ENCODE measurements at regions not wholly inside any gene's neighbourhood (a gene's known extent, or its start where the extent isn't known, plus 50 kb on each side); places are given as distances from the start of the nearest gene placed in this dataset.

DNA sequence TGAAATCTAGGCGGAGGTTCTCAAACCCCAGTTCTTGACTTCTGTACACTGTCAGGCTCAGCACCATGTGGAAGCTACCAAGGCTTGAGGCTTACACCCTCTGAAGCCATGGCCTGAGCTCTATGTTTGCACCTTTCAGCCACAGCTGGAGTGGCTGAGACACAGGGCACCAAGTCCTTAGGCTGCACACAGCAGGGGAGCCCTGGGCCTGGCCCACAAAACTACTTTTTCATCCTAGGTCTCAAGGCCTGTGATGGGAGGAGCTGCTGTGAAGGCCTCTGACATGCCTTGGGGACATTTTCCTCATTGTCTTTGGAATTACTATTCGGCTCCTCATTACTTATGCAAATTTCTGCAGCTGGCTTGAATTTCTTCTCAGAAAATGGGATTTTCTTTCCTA lies 503.2 kb upstream of the PCDH20 start:
- CTCF ChIA-PET = no interaction called here

GRCh38 chr13:61916483-61916882 lies 500.8 kb upstream of the PCDH20 start:
- intact Hi-C loops (cut with micrococcal nuclease) = no loop called here
- no peak for ATAC-seq
- H3K9me2 ChIP-seq (ENCODE audit: insufficient read depth) = no peaks in the 10 kb centered on the region
- TF ChIP-seq CBX3 (IDR thresholded peaks at IDR 0.05; ENCODE audit: low read depth) (no peak), EZH2 (IDR thresholded peaks at IDR 0.05) (no peak), YY1 (IDR thresholded peaks at IDR 0.05; ENCODE audit: extremely low read depth, insufficient replicate concordance, low read depth, low read length) (no peak), POLR2AphosphoS5 (IDR thresholded peaks at IDR 0.05; ENCODE audit: low read depth, low read length) (no peak), SIN3A (IDR thresholded peaks at IDR 0.05; ENCODE audit: low read depth) (no peak), ZNF274 (IDR thresholded peaks at IDR 0.05; ENCODE audit: low read depth, low read length) (no peak), ZFX (IDR thresholded peaks at IDR 0.05) (no peak), SP1 (IDR thresholded peaks at IDR 0.05; ENCODE audit: low read depth) (no peak)
- TF ChIP-seq, protein P1, sequence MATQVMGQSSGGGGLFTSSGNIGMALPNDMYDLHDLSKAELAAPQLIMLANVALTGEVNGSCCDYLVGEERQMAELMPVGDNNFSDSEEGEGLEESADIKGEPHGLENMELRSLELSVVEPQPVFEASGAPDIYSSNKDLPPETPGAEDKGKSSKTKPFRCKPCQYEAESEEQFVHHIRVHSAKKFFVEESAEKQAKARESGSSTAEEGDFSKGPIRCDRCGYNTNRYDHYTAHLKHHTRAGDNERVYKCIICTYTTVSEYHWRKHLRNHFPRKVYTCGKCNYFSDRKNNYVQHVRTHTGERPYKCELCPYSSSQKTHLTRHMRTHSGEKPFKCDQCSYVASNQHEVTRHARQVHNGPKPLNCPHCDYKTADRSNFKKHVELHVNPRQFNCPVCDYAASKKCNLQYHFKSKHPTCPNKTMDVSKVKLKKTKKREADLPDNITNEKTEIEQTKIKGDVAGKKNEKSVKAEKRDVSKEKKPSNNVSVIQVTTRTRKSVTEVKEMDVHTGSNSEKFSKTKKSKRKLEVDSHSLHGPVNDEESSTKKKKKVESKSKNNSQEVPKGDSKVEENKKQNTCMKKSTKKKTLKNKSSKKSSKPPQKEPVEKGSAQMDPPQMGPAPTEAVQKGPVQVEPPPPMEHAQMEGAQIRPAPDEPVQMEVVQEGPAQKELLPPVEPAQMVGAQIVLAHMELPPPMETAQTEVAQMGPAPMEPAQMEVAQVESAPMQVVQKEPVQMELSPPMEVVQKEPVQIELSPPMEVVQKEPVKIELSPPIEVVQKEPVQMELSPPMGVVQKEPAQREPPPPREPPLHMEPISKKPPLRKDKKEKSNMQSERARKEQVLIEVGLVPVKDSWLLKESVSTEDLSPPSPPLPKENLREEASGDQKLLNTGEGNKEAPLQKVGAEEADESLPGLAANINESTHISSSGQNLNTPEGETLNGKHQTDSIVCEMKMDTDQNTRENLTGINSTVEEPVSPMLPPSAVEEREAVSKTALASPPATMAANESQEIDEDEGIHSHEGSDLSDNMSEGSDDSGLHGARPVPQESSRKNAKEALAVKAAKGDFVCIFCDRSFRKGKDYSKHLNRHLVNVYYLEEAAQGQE (IDR thresholded peaks at IDR 0.05; ENCODE audit: low read depth) = no peak
- TF ChIP-seq, protein P2, sequence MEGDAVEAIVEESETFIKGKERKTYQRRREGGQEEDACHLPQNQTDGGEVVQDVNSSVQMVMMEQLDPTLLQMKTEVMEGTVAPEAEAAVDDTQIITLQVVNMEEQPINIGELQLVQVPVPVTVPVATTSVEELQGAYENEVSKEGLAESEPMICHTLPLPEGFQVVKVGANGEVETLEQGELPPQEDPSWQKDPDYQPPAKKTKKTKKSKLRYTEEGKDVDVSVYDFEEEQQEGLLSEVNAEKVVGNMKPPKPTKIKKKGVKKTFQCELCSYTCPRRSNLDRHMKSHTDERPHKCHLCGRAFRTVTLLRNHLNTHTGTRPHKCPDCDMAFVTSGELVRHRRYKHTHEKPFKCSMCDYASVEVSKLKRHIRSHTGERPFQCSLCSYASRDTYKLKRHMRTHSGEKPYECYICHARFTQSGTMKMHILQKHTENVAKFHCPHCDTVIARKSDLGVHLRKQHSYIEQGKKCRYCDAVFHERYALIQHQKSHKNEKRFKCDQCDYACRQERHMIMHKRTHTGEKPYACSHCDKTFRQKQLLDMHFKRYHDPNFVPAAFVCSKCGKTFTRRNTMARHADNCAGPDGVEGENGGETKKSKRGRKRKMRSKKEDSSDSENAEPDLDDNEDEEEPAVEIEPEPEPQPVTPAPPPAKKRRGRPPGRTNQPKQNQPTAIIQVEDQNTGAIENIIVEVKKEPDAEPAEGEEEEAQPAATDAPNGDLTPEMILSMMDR (IDR thresholded peaks at IDR 0.05 in 2 of 3, conservative IDR thresholded peaks at IDR 0.05 in 1 of 3; ENCODE audit: borderline replicate concordance in 1 of 3, insufficient read depth in 1 of 3, low read depth in 2 of 3, low read length in 2 of 3) = no peak

More for the DNA sequence above, 503.2 kb upstream of the PCDH20 start:
- DNase-seq (ENCODE audit: low read depth, low spot score) = no peak
- intact Hi-C loops (cut with micrococcal nuclease) = no loop called here
- Histone ChIP-seq H3K9ac (ENCODE audit: low read length) (no peak overlapping the region), H3K79me2 (ENCODE audit: insufficient read depth, low read length) (no peaks in the 10 kb centered on the region), H3K27me3 (ENCODE audit: insufficient read depth, low read length) (no peaks in the 10 kb centered on the region), H2AFZ (ENCODE audit: low read depth, low read length, poor library complexity, severe bottlenecking) (no peak overlapping the region), H3K36me3 (ENCODE audit: control insufficient read depth in 1 of 2, insufficient read depth in 2 of 2, low read length in 2 of 2) (no peaks in the 10 kb centered on the region), H3K4me3 (replicated peaks in 1 of 2; ENCODE audit: low read depth in 1 of 2, low read length in 2 of 2) (no peak overlapping the region), H3K4me1 (ENCODE audit: control insufficient read depth in 1 of 2, insufficient read depth in 2 of 2, low read length in 2 of 2) (no peaks in the 10 kb centered on the region), H4K20me1 (ENCODE audit: insufficient read depth) (no peaks in the 10 kb centered on the region), H3K27ac (ENCODE audit: low read depth, low read length) (no peak overlapping the region), H3K4me2 (ENCODE audit: low read length) (no peak overlapping the region), H3K9me2 (ENCODE audit: insufficient read depth) (no peaks in the 10 kb centered on the region), H3K9me3 (ENCODE audit: control insufficient read depth in 1 of 2, insufficient read depth in 1 of 2, low read depth in 1 of 2, low read length in 2 of 2) (no peaks in the 10 kb centered on the region)
- ChIA-PET POLR2A (no interaction called here), RAD21 (ENCODE audit: low non-redundant PET in 1 of 2, low total read pairs in 2 of 2, uncharacterized antibody in 2 of 2, unreplicated experiment in 2 of 2) (no interaction called here)
- ATAC-seq = no peak
- no peak for TF ChIP-seq JUND (IDR thresholded peaks at IDR 0.05)
- TF ChIP-seq, protein P2 (IDR thresholded peaks at IDR 0.05 in 2 of 3, conservative IDR thresholded peaks at IDR 0.05 in 1 of 3; ENCODE audit: borderline replicate concordance in 1 of 3, insufficient read depth in 1 of 3, low read depth in 2 of 3, low read length in 2 of 3) = no peak
- TF ChIP-seq SP1 (IDR thresholded peaks at IDR 0.05; ENCODE audit: low read depth) = no peak
- no peak for TF ChIP-seq ELF1 (IDR thresholded peaks at IDR 0.05; ENCODE audit: borderline replicate concordance, low read depth)
- no TSS peak for BruUV-seq (replicated peaks)

More at GRCh38 chr13:61916483-61916882, 500.8 kb upstream of the PCDH20 start:
- H3K9ac ChIP-seq (ENCODE audit: low read length) = no peak overlapping the region
- BruUV-seq (replicated peaks) = no TSS peak
- H3K4me2 ChIP-seq (ENCODE audit: low read length) = no peak overlapping the region
- POLR2A ChIA-PET = no interaction called here
- no peaks in the 10 kb centered on the region for H3K4me1 ChIP-seq (ENCODE audit: control insufficient read depth in 1 of 2, insufficient read depth in 2 of 2, low read length in 2 of 2)
- H3K27ac ChIP-seq (ENCODE audit: low read depth, low read length) = no peak overlapping the region
- H4K20me1 ChIP-seq (ENCODE audit: insufficient read depth) = no peaks in the 10 kb centered on the region
- no peak overlapping the region for H3K4me3 ChIP-seq (replicated peaks in 1 of 2; ENCODE audit: low read depth in 1 of 2, low read length in 2 of 2)
- no peak overlapping the region for H2AFZ ChIP-seq (ENCODE audit: low read depth, low read length, poor library complexity, severe bottlenecking)
- H3K36me3 ChIP-seq (ENCODE audit: control insufficient read depth in 1 of 2, insufficient read depth in 2 of 2, low read length in 2 of 2) = no peaks in the 10 kb centered on the region
- no peaks in the 10 kb centered on the region for H3K27me3 ChIP-seq (ENCODE audit: insufficient read depth, low read length)
- no peaks in the 10 kb centered on the region for H3K9me3 ChIP-seq (ENCODE audit: control insufficient read depth in 1 of 2, insufficient read depth in 1 of 2, low read depth in 1 of 2, low read length in 2 of 2)
- DNase-seq (ENCODE audit: low read depth, low spot score) = no peak
- RAD21 ChIA-PET (ENCODE audit: low non-redundant PET in 1 of 2, low total read pairs in 2 of 2, uncharacterized antibody in 2 of 2, unreplicated experiment in 2 of 2) = no interaction called here
- CTCF ChIA-PET = no interaction called here
- H3K79me2 ChIP-seq (ENCODE audit: insufficient read depth, low read length) = no peaks in the 10 kb centered on the region

Measured in HCT116 (cell line).